ENCODE measurements at regions not wholly inside any gene's neighbourhood (a gene's known extent, or its start where the extent isn't known, plus 50 kb on each side); places are given as distances from the start of the nearest gene placed in this dataset.

DNA sequence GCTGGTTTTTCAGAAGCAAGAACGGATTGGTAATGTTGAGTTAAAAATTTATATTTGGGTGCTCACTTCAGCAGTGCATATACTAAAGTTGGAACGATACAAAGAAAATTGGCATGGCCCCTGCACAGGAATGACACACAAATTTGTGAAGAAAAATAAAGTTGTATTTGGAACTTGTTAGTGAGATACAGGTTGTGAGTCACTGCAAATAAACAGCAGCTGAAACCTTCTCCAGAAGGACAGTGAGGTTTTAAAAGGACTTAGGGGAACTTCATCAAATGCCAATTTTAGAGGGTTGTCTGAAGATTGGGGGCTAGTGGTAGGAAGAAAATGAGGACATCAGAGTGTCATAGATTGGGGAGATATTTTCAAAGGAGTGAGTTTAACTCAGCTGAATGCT lies 79.7 kb upstream of the ELOVL6 start:
- DNase-seq (ENCODE audit: low read depth), result no peak

DNA sequence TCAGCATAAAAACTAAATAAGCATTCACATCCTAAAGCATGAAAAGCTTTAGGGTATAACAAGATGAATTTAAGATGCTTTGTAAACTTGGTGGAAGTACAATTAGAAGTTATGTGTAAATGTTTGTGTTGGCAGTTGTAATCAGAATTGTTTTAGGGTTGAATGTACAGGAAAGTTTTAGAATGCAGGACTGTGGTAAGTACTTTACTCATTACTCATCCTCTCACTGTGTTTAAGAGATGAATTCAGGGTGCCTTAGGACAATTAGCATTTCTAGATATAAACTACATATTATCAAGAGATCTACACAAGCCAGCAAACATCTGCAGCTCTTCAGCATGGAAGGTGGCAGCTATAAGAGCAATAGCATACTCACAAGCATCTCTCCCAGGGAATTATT lies 77.5 kb upstream of the ELOVL6 start:
- peak; percentile 25 for DNase-seq (ENCODE audit: low read depth)

DNA sequence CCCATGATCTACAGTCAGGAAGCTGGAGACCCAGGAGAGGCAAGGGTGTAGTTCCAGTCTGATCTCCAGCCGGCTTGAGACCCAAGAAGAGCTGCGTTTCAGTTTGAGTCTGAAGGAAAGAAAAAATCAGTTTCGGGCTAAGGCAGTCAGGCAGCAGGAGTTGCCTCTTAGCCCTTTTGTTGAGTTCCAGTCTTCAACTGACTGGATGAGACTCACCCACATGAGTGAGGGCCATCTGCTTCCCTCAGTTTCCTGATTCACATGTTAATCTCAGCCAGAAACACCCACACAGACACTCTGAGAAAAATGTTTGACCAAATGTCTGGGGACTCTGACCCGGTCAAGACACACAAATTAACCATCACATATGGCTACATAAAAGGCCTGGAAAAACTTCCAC lies 73.6 kb upstream of the ELOVL6 start:
- DNase-seq (ENCODE audit: low read depth), result no peak

DNA sequence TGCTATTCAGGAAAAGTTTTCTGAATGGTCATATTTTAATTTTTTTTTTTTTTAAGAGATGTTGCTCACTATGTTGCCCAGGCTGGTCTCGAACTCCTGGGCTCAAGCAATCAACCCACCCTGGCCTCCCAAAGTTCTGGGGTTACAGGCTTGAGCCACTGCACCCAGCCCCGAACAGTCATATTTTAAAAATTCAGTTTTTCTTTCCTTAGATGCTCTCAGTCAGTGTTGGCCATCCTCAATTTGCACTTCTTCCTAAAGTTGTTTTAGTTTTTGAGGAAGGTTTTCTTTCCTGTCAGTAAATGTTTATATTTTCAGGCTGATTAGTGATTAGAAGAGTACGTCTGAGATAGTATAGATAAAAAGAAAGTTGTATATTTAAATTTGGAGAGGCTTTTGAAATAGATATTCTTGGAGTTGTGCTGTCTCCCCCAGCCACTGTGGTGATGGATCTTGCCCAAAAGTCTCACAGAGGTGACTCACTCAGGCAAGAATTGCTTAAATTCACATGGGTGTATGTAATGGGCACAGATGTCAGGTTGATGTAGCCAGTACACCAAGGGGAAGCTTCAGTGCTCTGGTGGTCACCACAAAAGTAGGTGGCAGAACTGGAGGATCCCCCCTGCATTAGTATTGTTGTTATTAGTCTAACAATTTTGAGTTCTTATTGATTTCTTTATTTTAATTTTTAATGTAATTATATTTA lies 72.2 kb upstream of the ELOVL6 start:
- DNase-seq (ENCODE audit: low read depth), result peak; percentile 48

DNA sequence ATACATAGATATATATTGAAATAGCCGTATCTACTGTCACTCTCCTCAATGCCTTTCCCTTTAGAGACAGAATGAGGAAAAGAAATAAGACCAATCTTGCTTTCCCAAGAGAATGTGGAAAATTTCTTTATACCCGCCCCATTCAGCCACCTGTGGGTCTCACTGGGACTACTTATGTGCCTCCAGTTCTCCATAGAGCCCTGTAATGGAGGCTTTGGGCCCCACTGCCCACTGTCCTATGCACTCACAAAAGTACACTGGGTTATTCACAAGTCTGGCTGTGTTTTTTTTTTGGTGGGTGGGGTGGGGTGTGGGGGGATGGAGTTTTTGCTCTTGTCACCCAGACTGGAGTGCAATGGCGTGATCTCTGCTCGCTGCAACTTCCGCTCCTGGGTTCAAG lies 70.4 kb upstream of the ELOVL6 start:
- no peak for DNase-seq (ENCODE audit: low read depth)

DNA sequence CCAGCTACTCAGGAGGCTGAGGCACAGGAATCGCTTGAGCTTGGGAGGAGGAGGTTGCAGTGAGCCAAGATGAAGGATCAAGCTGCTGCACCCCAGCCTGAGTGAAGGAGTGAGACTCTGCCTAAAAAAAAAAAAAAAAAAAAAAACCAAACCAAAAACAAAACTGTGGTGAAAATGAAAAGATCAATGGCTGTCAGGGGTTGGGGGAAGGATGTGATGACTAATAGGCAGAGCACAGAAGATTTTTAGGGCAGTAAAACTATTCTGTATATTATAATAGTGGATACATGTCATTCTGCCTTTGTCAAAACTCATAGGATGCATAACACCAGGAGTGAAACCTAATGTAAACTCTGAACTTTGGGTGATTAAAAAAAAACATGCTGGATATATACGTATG lies 69.9 kb upstream of the ELOVL6 start:
- DNase-seq (ENCODE audit: low read depth), result no peak

DNA sequence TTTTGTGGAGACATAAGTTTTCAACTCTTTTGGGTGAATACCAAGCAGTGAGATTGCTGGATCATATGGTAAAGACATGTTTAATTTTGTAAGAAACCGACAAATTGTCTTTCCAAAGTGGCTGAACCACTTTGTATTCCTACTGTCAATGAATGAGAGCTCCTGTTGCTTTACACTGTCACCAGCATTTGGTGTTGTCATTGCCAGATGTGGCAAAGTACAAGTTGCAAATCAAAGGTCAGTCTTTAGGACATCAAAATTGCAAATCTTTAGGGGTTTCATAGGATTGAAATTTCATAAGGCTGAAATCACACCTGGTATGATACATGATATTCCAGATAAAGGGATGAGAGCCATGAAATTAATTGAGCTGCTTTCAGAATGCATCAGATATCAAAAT lies 67.7 kb upstream of the ELOVL6 start:
- no peak for DNase-seq (ENCODE audit: low read depth)

DNA sequence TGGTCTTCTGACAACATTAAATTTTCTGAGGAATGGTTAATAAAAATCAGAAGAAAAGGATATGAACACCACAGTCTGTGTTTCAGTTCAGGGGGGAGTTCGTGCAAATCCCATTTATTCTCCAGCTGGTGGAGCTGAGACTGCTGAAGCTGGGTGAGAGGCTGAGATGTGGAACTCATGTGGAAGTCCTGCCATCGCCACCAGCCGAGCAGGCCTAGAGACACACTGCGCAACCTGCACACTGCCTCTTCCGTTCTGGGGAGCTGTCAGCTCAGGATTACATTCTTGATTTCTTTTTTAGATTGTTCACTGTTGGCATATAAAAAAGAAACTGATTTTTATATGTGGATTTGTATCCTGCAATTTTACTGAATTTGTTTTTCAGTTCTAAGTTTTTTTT lies 66.6 kb upstream of the ELOVL6 start:
- no peak for DNase-seq (ENCODE audit: low read depth)

DNA sequence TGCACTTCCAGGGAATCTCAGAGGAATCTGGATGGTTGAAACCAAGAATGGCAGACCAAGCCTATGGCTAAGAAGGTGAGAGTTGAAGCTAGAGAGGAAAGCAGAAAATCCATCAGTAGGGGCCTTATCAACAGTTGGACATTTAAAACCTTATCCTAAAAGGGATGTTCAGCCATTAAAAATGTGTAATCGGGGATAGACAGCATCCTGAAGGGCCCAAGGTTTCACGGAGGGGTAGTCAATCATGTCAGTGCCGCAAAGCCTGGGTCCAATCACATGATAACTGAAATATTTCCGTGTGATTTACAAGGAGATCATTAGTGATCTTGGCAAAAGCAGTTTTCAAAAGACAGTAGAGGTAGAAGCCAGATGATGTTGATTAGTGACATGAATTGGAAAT lies 61.9 kb upstream of the ELOVL6 start:
- DNase-seq (ENCODE audit: low read depth), result no peak

DNA sequence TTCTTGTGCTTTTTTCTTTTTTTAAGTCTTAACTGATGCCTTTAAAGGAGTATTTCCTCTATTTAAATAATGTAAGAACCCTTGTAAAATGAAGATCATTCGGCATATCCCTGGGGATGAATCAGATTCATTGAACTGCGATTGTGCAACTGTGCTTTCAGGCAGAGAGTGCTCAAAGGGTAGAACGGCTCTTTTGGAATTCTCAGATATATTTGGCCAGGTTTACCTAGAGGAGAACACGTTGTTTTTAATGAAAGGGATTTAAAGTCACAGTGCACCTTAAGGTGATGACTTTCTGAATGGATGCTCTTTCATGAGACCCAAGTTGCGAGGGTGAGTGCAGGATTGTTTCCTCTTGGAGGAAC lies 51.6 kb upstream of the ELOVL6 start:
- no peak for DNase-seq (ENCODE audit: low read depth)

DNA sequence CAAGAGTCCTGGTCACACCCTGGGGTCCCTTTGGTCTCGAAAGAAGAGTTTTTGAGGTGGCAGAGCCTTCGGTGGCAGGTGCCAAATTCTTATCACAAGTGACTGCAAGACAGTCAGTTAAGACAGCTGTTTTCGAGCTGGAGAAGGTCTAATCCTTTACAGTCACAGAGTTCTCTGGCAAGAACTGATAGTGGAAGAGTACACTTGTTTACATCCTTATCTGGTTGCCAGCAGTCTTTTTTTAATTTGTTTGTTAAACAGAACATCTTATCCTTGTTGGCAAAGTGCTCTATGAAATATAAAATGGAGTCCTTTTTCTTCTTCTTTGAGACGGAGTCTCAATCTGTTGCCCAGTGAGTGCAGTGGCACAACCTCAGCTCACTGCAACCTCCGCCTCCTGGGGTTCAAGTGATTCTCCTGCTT lies 50.4 kb upstream of the ELOVL6 start:
- no peak for DNase-seq (ENCODE audit: low read depth)

Measured in ELR (cell line).